Parathyroid adenoma (tissue), 2 donors: ENCODE measurements at regions not wholly inside any gene's neighbourhood (a gene's known extent, or its start where the extent isn't known, plus 50 kb on each side); places are given as distances from the start of the nearest gene placed in this dataset.

Experiments used
- H2AFZ ChIP-seq: fragments of 300-600 bp; sonication (generic); one replicate; pipeline ENCODE4 v1.7.0; 2017; ENCODE audit warnings: antibody characterized with exemption, mild to moderate bottlenecking
- H3K27ac ChIP-seq: fragments of 300-600 bp; sonication (generic); one replicate; pipeline ENCODE4 v1.7.0; 2017
- H3K27me3 ChIP-seq: fragments of 300-600 bp; sonication (generic); one replicate; pipeline ENCODE4 v1.7.0; 2017; ENCODE audit warnings: low read length; ENCODE audit not compliant: control insufficient read depth, insufficient read depth
- H3K36me3 ChIP-seq: fragments of 300-600 bp; sonication (generic); one replicate; pipeline ENCODE4 v1.7.0; 2017; ENCODE audit warnings: low read length; ENCODE audit not compliant: control insufficient read depth, insufficient read depth
- H3K4me1 ChIP-seq: fragments of 300-600 bp; sonication (generic); one replicate; pipeline ENCODE4 v1.7.0; 2017; ENCODE audit warnings: control low read depth
- H3K4me2 ChIP-seq: fragments of 300-600 bp; sonication (generic); one replicate; pipeline ENCODE4 v1.7.0; 2017; ENCODE audit warnings: low read length
- H3K4me3 ChIP-seq: fragments of 300-600 bp; sonication (generic); one replicate; pipeline ENCODE4 v1.7.0; 2017; ENCODE audit warnings: low read depth, low read length
- H3K79me2 ChIP-seq: fragments of 300-600 bp; sonication (generic); one replicate; pipeline ENCODE4 v1.7.0; 2017; ENCODE audit warnings: control low read depth
- H3K9ac ChIP-seq: fragments of 300-600 bp; sonication (generic); one replicate; pipeline ENCODE4 v1.7.0; 2017; ENCODE audit warnings: mild to moderate bottlenecking
- H3K9me3 ChIP-seq: fragments of 300-600 bp; sonication (generic); one replicate; pipeline ENCODE4 v1.7.0; 2017; ENCODE audit warnings: low read length; ENCODE audit not compliant: control insufficient read depth
- CTCF ChIP-seq: fragments of 300-600 bp; sonication (generic); IDR thresholded peaks from one replicate; pipeline ENCODE4 v1.7.0; 2017; ENCODE audit warnings: antibody characterized with exemption, mild to moderate bottlenecking
- donor health status: primary hyperparathyroidism.

- Histone ChIP-seq H3K27me3 (no peaks in the 10 kb centered on the region), H3K9me3 (no peaks in the 10 kb centered on the region), H3K27ac (no peak overlapping the region), H3K4me2 (no peak overlapping the region), H3K4me1 (no peaks in the 10 kb centered on the region), H2AFZ (no peak overlapping the region), H3K36me3 (no peaks in the 10 kb centered on the region), H3K79me2 (no peaks in the 10 kb centered on the region), H3K9ac (no peak overlapping the region), H3K4me3 (no peak overlapping the region)
- TF ChIP-seq CTCF: no peak
These were observed 559.8 kb upstream of the REG3G start for GRCh38 chr2:78465707-78466106.

- H3K79me2 ChIP-seq: no peaks in the 10 kb centered on the region
These were observed 548.8 kb upstream of the REG3G start for GRCh38 chr2:78476619-78477229.

GRCh38 chr2:78486565-78486964 lies 538.9 kb upstream of the REG3G start:
- Histone ChIP-seq H3K4me2 (no peak overlapping the region), H3K9me3 (no peaks in the 10 kb centered on the region), H3K27ac (no peak overlapping the region), H3K4me1 (no peaks in the 10 kb centered on the region), H3K9ac (no peak overlapping the region), H3K36me3 (no peaks in the 10 kb centered on the region), H3K4me3 (no peak overlapping the region), H3K79me2 (no peaks in the 10 kb centered on the region), H2AFZ (no peak overlapping the region), H3K27me3 (no peaks in the 10 kb centered on the region)
- no peak for TF ChIP-seq CTCF

More at GRCh38 chr2:78476619-78477229, 548.8 kb upstream of the REG3G start:
- Histone ChIP-seq H3K27me3 (no peaks in the 10 kb centered on the region), H3K9me3 (no peaks in the 10 kb centered on the region), H2AFZ (no peak overlapping the region), H3K4me3 (no peak overlapping the region), H3K9ac (no peak overlapping the region), H3K4me1 (no peaks in the 10 kb centered on the region), H3K36me3 (no peaks in the 10 kb centered on the region), H3K4me2 (no peak overlapping the region), H3K27ac (no peak overlapping the region)
- no peak for TF ChIP-seq CTCF

DNA sequence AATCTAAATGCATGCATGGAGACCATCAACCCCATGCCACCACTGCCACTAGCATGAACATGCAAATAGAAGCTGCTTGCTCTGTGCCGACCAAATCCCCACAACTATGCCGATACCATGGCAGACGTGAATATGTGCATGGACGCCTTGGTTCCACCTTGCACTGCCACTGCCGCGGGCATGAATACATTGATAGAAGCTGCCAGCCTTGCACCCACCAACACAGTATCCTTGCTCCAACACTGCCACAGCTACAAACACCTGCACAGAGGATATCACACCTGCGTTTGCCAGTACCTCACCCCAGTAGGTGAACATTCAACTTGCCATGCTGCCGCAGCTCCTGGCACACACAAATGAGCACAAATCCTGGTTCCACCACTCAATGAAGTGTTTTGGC lies 527.4 kb upstream of the REG3G start:
- TF ChIP-seq CTCF: no peak
- H3K79me2 ChIP-seq: no peaks in the 10 kb centered on the region
- H3K4me2 ChIP-seq: no peak overlapping the region
- H3K27me3 ChIP-seq: no peaks in the 10 kb centered on the region
- no peak overlapping the region for H3K4me3 ChIP-seq
- H2AFZ ChIP-seq: no peak overlapping the region
- H3K4me1 ChIP-seq: no peaks in the 10 kb centered on the region
- H3K9ac ChIP-seq: no peak overlapping the region
- no peak overlapping the region for H3K27ac ChIP-seq
- H3K9me3 ChIP-seq: no peaks in the 10 kb centered on the region
- H3K36me3 ChIP-seq: no peaks in the 10 kb centered on the region

DNA sequence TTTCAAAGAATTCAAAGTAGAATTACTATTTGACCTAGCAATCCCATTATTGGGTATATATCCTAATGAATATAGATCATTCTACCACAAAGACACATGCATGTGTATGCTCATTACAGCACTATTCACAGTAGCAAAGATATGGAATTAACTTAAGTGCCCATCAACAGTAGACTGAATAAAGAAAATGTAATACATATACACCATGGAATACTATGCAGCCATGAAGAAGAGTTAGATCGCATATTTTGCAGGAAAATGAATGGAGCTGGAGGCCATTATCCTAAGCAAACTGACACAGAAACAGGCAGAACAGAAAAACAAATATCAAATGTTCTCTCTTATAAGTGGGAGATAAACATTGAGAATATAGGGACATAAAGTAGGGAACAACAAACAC lies 519.2 kb upstream of the REG3G start:
- Histone ChIP-seq H3K9me3 (no peaks in the 10 kb centered on the region), H3K4me2 (no peak overlapping the region), H3K4me3 (no peak overlapping the region), H3K27ac (no peak overlapping the region), H3K27me3 (no peaks in the 10 kb centered on the region), H3K4me1 (no peaks in the 10 kb centered on the region), H2AFZ (no peak overlapping the region), H3K36me3 (no peaks in the 10 kb centered on the region), H3K79me2 (no peaks in the 10 kb centered on the region), H3K9ac (no peak overlapping the region)
- TF ChIP-seq CTCF: no peak
